Smooth muscle cell of the brain vasculature (primary cell): ENCODE measurements at regions not wholly inside any gene's neighbourhood (a gene's known extent, or its start where the extent isn't known, plus 50 kb on each side); places are given as distances from the start of the nearest gene placed in this dataset.

Experiments used
- DNase-seq: peaks from one replicate; pipeline ENCODE4 v3.0.0-alpha.2; 2012; ENCODE audit warnings: low read depth, low spot score

DNA sequence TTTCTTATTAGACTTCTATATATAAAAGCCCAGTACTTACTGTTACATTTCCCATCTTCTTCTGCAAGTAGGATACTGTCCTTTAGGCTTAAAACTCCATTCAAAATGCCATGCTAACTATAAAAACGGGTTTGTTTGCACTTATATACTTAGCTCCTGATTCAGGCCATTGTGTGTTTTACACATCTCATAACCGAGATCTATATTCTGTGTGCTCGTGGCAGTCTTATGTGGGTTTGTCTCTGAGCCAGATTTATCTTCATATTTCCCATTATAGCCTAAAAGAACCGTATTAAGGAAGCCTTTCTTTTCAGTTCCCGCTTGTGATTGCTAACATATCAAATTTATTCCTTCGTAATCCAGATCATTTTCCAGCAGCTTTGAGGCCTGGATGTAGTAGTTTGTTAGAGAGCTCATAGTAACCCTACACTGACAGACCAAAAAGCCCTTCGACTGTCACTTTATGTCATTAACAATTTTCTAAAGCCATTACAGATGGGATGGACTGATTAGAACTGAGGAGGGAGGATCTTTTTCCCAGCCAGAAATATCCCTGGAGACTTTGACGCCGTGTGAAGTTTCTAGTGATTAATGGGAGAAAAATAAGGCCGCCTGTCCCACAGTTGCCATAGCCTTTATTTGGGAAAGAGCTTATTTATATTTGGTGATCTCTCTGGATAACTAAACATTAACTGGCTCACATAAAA lies 508.5 kb downstream of the FOXG1 start:
- DNase-seq, result no peak

DNA sequence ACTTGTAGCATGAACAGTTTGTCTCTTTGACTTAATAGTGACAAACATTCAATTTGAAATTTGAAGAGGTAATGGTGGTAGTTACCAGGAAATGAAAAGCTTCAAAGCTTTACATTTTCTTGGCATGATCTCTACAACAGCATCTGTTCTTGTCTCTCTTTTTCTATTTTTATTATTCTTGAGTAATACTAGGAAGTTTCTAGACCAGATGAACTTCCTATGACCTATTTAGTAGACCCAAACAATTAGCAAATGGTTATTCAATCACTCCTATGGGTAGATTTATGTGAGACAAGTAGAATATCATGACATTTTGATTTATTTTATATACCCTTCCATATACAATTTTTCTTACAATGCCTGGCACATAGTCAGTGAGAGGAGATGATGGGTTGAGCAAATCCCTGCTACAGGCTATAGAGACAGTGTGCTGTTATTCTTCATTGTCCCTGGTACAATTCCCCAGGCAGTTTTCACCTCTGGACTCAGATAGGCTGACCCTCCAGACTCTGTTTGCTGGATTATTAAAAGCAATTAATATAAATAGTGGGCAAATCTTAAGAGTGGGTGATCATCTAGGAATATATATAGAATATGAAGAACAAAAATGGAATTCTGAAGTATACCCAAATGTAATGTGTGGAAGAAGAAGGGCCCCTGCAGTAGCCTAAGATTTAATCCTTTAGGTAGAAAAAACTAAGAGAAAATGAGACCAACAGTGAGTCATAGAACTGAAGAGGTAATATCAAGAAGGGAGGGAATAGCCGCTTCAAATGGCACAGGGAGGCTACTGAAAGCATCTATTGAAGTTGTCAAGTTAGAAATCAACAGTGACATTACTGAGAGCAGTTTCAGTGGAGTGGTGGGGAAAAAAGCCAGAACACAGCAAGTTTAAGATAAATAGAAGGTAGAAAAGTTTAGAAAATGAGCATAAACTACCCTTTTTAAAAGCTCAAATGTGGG lies 512.0 kb downstream of the FOXG1 start:
- no peak for DNase-seq

- no peak for DNase-seq
Observed at GRCh38 chr14:29282169-29282568, 515.6 kb downstream of the FOXG1 start.

DNA sequence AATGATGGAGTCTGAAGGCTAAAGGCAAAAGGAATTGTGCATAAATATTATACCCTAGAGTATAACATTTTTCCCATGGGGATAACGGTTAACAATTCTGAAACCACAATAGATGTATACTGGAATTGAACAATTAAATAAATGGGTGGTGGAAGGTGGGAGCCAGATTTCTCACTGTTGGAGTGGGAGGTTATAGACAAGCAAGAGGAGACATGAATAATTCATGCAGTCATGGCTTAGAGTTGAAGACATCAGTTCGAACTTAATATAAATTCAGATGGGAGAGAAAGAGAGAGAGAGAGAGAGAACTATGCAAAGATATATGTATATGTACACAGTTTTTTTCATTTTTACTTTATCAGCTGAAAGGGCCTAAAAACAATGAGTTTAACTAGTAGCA lies 523.9 kb downstream of the FOXG1 start:
- no peak for DNase-seq

- no peak for DNase-seq
Observed at GRCh38 chr14:29299372-29299771, 532.8 kb downstream of the FOXG1 start.

- no peak for DNase-seq
Observed at GRCh38 chr14:29301571-29301970, 535.0 kb downstream of the FOXG1 start.

DNA sequence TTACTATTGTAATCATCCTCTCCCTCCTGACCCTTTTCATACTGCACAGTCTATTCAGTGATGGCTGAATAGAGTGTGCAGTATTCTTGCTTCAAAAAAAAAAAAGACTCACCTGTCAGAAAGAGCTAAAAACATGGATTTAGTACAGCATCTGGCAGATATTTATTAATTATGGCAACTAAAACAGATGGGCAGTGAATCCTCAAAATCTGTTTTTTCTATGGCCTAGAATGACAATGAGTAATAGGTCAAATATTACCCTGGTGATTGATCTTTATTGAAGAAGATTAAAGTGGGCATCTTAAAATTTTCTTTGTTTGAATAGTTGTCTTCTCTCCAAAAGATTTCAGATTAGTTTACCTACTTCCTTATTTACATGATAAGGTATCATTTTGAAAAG lies 543.6 kb downstream of the FOXG1 start:
- DNase-seq, result no peak

GRCh38 chr14:29310757-29311156 lies 544.2 kb downstream of the FOXG1 start:
- no peak for DNase-seq

DNA sequence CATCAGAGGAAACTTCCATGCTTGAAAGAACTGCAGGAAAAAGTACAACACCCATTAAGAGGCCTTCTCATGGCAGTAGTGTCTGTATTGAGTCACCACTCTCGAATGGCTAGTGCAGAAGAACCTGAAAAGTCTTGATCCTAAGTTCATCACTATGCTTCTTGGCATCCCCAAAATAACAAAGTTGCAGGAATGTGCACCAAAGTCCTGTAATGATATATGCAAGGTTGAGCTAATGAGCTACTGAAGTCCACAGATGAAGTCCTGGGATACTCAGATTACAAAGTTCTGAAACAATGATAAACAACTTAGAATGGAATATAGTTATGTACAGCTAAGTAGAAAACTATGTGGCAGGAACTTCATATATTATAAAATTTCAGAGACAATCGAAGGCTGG lies 545.4 kb downstream of the FOXG1 start:
- DNase-seq, result no peak

DNA sequence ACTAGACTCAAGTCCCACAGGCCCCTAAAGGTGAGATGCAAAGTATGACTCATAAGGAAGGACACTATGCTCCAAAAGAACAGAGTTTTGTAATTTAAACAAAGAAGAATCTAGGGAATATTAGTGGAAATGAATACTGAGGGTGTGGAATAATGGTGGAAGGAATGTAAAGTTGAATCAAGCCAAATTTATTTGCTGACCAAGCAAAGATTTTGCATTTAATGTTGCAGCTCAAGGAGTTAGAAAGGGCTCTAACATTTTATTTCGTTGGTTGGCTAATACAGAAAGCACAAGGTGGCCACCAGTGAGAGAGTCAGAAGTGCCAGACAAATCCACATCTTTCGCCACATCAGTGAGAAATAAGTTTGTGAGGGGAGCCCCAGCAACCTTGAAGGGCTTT lies 550.3 kb downstream of the FOXG1 start:
- DNase-seq, result no peak

DNA sequence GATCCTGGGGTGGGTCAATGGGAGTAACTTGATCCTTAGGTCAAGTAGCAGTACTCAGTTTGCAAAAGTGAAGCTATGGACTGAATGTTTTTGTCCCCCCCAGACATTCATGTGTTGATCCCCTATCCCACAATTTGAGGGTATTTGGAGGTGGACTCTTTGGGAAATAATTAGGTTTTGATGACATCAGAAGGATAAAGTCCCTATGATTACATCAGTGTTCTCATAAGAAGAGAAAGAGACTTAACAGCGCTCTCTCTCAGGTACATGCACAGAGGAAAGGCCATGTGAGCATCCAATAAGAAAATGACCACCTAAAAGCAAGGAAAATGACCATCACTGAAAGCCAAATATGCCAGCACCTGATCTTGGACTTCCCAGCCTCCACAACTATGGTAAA lies 550.8 kb downstream of the FOXG1 start:
- DNase-seq, result no peak

GRCh38 chr14:29320286-29320685 lies 553.7 kb downstream of the FOXG1 start:
- DNase-seq, result no peak

GRCh38 chr14:29321646-29322045 lies 555.1 kb downstream of the FOXG1 start:
- DNase-seq, result no peak

- DNase-seq, result no peak
Observed at GRCh38 chr14:29339494-29340172, 573.0 kb downstream of the FOXG1 start.

GRCh38 chr14:29348504-29348903 lies 579.1 kb downstream of the PRKD1 start:
- no peak for DNase-seq

- no peak for DNase-seq
Observed at GRCh38 chr14:29350496-29350895, 577.2 kb downstream of the PRKD1 start.

DNA sequence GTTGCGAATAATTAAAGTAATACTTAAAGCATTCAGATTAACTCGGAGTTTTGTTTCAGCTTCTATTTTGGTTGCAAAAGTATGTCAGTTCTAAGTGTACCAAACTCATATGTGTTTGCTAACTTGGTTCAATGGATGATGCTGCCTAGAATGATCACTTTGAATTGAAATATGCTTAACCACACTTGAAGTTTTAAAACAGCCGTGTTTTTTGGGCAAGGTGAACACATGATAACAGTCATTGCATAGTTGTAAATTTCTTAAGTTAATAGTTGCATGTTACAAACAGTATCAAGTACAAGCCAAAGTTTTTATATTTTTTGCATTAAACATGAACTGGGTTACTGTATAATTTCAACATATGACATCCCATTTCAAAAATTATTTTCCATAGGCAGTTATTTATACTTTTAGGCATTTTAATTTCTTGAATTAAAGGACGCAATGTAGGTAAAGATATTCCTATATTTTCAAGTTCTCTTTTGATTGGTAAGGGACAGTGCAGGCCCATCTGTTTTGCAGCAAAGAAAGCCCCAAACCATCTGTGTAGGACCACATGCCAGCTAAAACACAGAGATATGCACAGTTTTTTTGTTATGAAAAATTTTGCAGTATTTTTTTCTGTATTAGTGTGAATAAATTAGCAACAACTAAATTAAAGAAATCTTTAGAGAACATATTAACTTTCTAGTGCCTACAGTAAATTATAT lies 575.5 kb downstream of the PRKD1 start:
- no peak for DNase-seq

DNA sequence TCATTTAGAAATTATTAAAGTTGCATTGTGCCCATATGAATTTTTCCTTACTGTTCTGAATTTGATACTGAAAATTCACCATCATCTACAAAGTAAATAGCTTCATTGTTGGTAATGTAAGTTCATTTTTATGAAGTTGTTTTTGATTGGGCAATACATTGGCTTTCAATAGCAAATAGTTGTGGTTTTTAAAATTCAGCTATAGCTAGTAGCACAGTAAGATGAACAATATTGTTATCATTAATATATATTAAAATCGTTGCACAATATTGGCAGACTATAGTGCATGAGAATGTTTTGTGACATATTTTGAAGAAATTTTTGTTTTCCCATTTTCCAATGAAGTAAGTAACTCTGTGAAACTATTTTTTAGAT lies 575.0 kb downstream of the PRKD1 start:
- no peak for DNase-seq

DNA sequence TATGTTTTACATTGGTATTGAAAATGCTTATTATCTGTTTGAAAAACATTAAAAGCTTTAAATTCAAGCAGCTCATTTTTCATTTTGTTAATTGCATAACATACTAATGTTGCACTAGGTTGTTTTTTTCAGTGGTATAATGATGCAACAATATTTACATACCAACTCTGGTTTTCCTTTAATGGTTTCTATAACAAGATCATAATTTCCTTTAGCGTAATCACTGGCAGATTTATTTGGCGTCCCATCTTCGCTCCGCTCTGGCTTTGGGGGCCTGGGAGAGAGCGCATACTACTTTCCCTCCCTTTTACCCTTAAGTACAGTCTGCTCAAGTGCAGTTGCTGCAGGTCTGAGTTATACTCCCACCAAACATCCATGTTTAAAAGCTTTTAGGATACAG lies 574.1 kb downstream of the PRKD1 start:
- DNase-seq, result no peak

DNA sequence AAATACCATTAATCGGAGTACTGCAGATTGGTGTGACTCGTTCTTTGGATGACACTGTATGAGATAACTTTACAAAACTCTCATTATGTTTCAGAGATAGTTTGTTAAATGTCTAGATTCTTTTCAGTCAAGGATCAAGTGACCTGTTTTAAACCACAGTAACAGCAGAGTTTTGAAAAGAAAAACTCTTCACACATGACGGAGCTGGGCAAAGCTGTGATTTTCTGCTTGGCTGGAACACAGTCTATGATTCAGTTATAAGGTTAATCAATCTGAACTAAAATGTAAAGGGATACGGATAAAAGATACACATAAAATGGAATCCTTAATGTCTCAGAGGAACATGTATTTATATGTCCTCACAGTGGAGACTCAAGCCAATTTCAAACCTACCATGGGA lies 573.2 kb downstream of the PRKD1 start:
- DNase-seq, result no peak

- DNase-seq, result no peak
Observed at GRCh38 chr14:29355331-29355730, 572.3 kb downstream of the PRKD1 start.

DNA sequence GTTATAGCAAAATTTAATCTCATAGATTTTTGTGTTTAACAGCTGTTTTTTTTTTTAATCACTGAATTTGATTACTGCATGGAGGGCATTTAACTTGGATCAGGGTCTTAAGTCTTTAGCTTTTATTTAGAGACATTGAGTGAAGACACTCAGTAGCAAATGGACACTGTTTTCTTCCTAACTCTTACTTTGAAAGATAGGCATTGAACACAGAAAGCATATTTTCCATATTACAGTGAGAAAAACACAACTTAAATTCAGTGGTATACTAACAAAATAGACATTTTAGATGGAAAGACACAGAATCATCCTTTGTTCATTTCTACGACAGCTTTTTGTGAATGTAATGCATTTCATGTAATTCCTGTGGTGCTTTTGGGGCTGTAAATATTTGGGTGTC lies 571.8 kb downstream of the PRKD1 start:
- DNase-seq, result no peak
